DOHH2 (cell line): ENCODE measurements at regions not wholly inside any gene's neighbourhood (a gene's known extent, or its start where the extent isn't known, plus 50 kb on each side); places are given as distances from the start of the nearest gene placed in this dataset.

ENCODE experiments used
- EZH2phosphoT487 ChIP-seq: fragments of 200-600 bp; sonication (generic); IDR thresholded peaks from 2 replicates; pipeline ENCODE4 v1.6.1; 2017; ENCODE audit warnings: borderline replicate concordance, mild to moderate bottlenecking, antibody characterized with exemption, low read length, moderate library complexity, mixed read lengths
- TF ChIP-seq, protein P1 (sequence below): fragments of 200-600 bp; sonication (generic); IDR thresholded peaks from one replicate; pipeline ENCODE4 v1.5.1; 2014; ENCODE audit warnings: antibody characterized with exemption, mild to moderate bottlenecking, low read depth, low read length; ENCODE audit not compliant: poor library complexity, severe bottlenecking

DNA sequence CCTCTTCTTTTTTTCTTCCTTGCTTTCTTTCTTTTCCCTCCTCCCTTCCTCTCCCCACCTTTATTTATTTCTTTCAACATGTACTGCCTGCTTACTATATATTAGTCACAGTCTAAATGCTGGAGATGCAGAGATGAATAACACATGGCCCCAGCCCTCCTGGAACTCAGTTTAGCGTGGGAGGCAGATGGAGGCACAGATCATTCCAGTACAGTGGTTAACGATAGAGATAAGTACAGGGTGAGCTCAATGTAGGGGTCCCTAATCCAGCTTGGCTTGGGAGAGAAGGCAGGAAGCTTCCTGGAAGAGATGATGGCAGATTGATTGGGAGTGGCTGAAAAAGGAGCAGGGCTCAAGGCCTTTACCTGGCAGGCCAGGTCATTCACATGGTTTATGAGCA, 55.6 kb upstream of the PPP2R5A start:
- TF ChIP-seq, protein P1, sequence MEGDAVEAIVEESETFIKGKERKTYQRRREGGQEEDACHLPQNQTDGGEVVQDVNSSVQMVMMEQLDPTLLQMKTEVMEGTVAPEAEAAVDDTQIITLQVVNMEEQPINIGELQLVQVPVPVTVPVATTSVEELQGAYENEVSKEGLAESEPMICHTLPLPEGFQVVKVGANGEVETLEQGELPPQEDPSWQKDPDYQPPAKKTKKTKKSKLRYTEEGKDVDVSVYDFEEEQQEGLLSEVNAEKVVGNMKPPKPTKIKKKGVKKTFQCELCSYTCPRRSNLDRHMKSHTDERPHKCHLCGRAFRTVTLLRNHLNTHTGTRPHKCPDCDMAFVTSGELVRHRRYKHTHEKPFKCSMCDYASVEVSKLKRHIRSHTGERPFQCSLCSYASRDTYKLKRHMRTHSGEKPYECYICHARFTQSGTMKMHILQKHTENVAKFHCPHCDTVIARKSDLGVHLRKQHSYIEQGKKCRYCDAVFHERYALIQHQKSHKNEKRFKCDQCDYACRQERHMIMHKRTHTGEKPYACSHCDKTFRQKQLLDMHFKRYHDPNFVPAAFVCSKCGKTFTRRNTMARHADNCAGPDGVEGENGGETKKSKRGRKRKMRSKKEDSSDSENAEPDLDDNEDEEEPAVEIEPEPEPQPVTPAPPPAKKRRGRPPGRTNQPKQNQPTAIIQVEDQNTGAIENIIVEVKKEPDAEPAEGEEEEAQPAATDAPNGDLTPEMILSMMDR, result no peak
- TF ChIP-seq EZH2phosphoT487, result no peak
